ENCODE measurements at regions not wholly inside any gene's neighbourhood (a gene's known extent, or its start where the extent isn't known, plus 50 kb on each side); places are given as distances from the start of the nearest gene placed in this dataset.

GRCh38 chr7:21044384-21044783, 257.7 kb upstream of the SP8 start:
- no peak for DNase-seq
- H3K9me3 ChIP-seq (ENCODE audit: control insufficient read depth in 1 of 2, insufficient read depth in 1 of 2, low read length in 2 of 2): no peaks in the 10 kb centered on the region
- Mint-ChIP-seq H3K27ac (no peak overlapping the region), H3K4me3 (no peak overlapping the region), H3K27me3 (peaks cover 9% of the 10 kb centered on the region), H3K36me3 (ENCODE audit: low read depth) (no peaks in the 10 kb centered on the region), H3K9me3 (no peaks in the 10 kb centered on the region), H3K4me1 (ENCODE audit: low read depth) (no peaks in the 10 kb centered on the region)
- no peaks in the 10 kb centered on the region for H3K36me3 ChIP-seq (ENCODE audit: insufficient read depth, low read length)
- no peak overlapping the region for H3K4me3 ChIP-seq (ENCODE audit: low read length)
- no peaks in the 10 kb centered on the region for H3K4me1 ChIP-seq (ENCODE audit: insufficient read depth, low read length)
- H3K27ac ChIP-seq (ENCODE audit: low read depth in 1 of 2, low read length in 2 of 2): no peak overlapping the region
- TF ChIP-seq CTCF (IDR thresholded peaks at IDR 0.05): no peak
- H3K27me3 ChIP-seq (ENCODE audit: control insufficient read depth in 1 of 2, insufficient read depth in 2 of 2, low read length in 2 of 2): peaks cover 0 to 3% of the 10 kb centered on the region in 2 experiments
- intact Hi-C loops (cut with DNase I, micrococcal nuclease): no loop called here
- ChIA-PET POLR2A (no interaction called here), CTCF (no interaction called here)
- ATAC-seq (ENCODE audit: poor library complexity): no peak

GRCh38 chr7:21044913-21045568, 258.4 kb upstream of the SP8 start:
- no peak overlapping the region for H3K27ac Mint-ChIP-seq
- TF ChIP-seq CTCF (IDR thresholded peaks at IDR 0.05): no peak
- H3K27me3 ChIP-seq (ENCODE audit: control insufficient read depth in 1 of 2, insufficient read depth in 2 of 2, low read length in 2 of 2): peaks cover 0 to 3% of the 10 kb centered on the region in 2 experiments
- no peaks in the 10 kb centered on the region for H3K36me3 ChIP-seq (ENCODE audit: insufficient read depth, low read length)
- H3K27ac ChIP-seq (ENCODE audit: low read depth in 1 of 2, low read length in 2 of 2): no peak overlapping the region
- no peaks in the 10 kb centered on the region for H3K4me1 ChIP-seq (ENCODE audit: insufficient read depth, low read length)
- no peak overlapping the region for H3K4me3 Mint-ChIP-seq
- DNase-seq (no peak), ATAC-seq (ENCODE audit: poor library complexity) (no peak)
- CTCF ChIA-PET: interaction anchor here (1.3 kb wide), 1 partner anchor 10 kb away, joined by 3 read pairs; no protein-coding TSS in a partner anchor
- H3K27me3 Mint-ChIP-seq: peaks cover 9% of the 10 kb centered on the region
- no peak overlapping the region for H3K4me3 ChIP-seq (ENCODE audit: low read length)
- POLR2A ChIA-PET: no interaction called here
- no peaks in the 10 kb centered on the region for H3K9me3 Mint-ChIP-seq
- intact Hi-C loops (cut with DNase I, micrococcal nuclease): no loop called here
- no peaks in the 10 kb centered on the region for H3K36me3 Mint-ChIP-seq (ENCODE audit: low read depth)
- H3K9me3 ChIP-seq (ENCODE audit: control insufficient read depth in 1 of 2, insufficient read depth in 1 of 2, low read length in 2 of 2): no peaks in the 10 kb centered on the region
- no peaks in the 10 kb centered on the region for H3K4me1 Mint-ChIP-seq (ENCODE audit: low read depth)

GRCh38 chr7:21051865-21052264, 265.2 kb upstream of the SP8 start:
- Mint-ChIP-seq H3K4me1 (ENCODE audit: low read depth) (no peaks in the 10 kb centered on the region), H3K27ac (no peak overlapping the region), H3K4me3 (no peak overlapping the region), H3K36me3 (ENCODE audit: low read depth) (no peaks in the 10 kb centered on the region), H3K27me3 (peaks cover 8% of the 10 kb centered on the region), H3K9me3 (no peaks in the 10 kb centered on the region)
- CTCF ChIA-PET: no interaction called here
- Histone ChIP-seq H3K9me3 (ENCODE audit: control insufficient read depth in 1 of 2, insufficient read depth in 1 of 2, low read length in 2 of 2) (no peaks in the 10 kb centered on the region), H3K36me3 (ENCODE audit: insufficient read depth, low read length) (no peaks in the 10 kb centered on the region), H3K27me3 (ENCODE audit: control insufficient read depth in 1 of 2, insufficient read depth in 2 of 2, low read length in 2 of 2) (no peaks in the 10 kb centered on the region), H3K4me3 (ENCODE audit: low read length) (no peak overlapping the region), H3K4me1 (ENCODE audit: insufficient read depth, low read length) (no peaks in the 10 kb centered on the region), H3K27ac (ENCODE audit: low read depth in 1 of 2, low read length in 2 of 2) (no peak overlapping the region)
- no peak for TF ChIP-seq CTCF (IDR thresholded peaks at IDR 0.05)
- POLR2A ChIA-PET: no interaction called here
- ATAC-seq (ENCODE audit: poor library complexity): no peak
- intact Hi-C loops (cut with DNase I, micrococcal nuclease): no loop called here
- DNase-seq: no peak
